NCI-H1694 (cell line): ENCODE measurements at regions not wholly inside any gene's neighbourhood (a gene's known extent, or its start where the extent isn't known, plus 50 kb on each side); places are given as distances from the start of the nearest gene placed in this dataset.
A peak's percentile ranks its signal among the peaks of the same experiment; 100 is the strongest.

Source experiments
- DNase-seq: peaks from one replicate; lab custom pipeline; 2025; lab: John Stamatoyannopoulos, UW

- DNase-seq = no peak
These were observed 63.5 kb downstream of the DNTTIP2 start for GRCh38 chr1:93815366-93816110.

- DNase-seq = no peak
These were observed 64.1 kb downstream of the DNTTIP2 start for GRCh38 chr1:93814795-93815340.

- peak; percentile 90 for DNase-seq
These were observed 64.8 kb downstream of the DNTTIP2 start for GRCh38 chr1:93814059-93814794.

GRCh38 chr1:93813076-93813475, 65.9 kb downstream of the DNTTIP2 start:
- DNase-seq = no peak

GRCh38 chr1:93811326-93812065, 67.5 kb downstream of the DNTTIP2 start:
- DNase-seq = no peak

- no peak for DNase-seq
These were observed 68.7 kb downstream of the DNTTIP2 start for GRCh38 chr1:93810316-93810715.

- no peak for DNase-seq
These were observed 70.1 kb downstream of the DNTTIP2 start for GRCh38 chr1:93808871-93809270.

GRCh38 chr1:93807311-93807930, 71.6 kb downstream of the DNTTIP2 start:
- no peak for DNase-seq

- DNase-seq = no peak
These were observed 73.9 kb downstream of the DNTTIP2 start for GRCh38 chr1:93805027-93805610.

- no peak for DNase-seq
These were observed 74.6 kb downstream of the DNTTIP2 start for GRCh38 chr1:93804412-93804811.

GRCh38 chr1:93801471-93801870, 77.5 kb downstream of the DNTTIP2 start:
- no peak for DNase-seq

- no peak for DNase-seq
These were observed 78.2 kb downstream of the DNTTIP2 start for GRCh38 chr1:93800856-93801255.

GRCh38 chr1:93798291-93798690, 80.7 kb downstream of the DNTTIP2 start:
- DNase-seq = no peak

GRCh38 chr1:93784538-93784937, 94.5 kb downstream of the DNTTIP2 start:
- no peak for DNase-seq

- DNase-seq = no peak
These were observed 95.1 kb downstream of the DNTTIP2 start for GRCh38 chr1:93783876-93784275.

GRCh38 chr1:93779540-93780165, 98.0 kb upstream of the BCAR3 start:
- no peak for DNase-seq

GRCh38 chr1:93778457-93778856, 96.8 kb upstream of the BCAR3 start:
- no peak for DNase-seq

GRCh38 chr1:93777255-93777654, 95.6 kb upstream of the BCAR3 start:
- no peak for DNase-seq

- no peak for DNase-seq
These were observed 95.1 kb upstream of the BCAR3 start for GRCh38 chr1:93776728-93777127.

- no peak for DNase-seq
These were observed 93.6 kb upstream of the BCAR3 start for GRCh38 chr1:93775224-93775623.

- no peak for DNase-seq
These were observed 93.1 kb upstream of the BCAR3 start for GRCh38 chr1:93774707-93775106.
